Thoracic aorta (tissue), 2 donors: ENCODE measurements at regions not wholly inside any gene's neighbourhood (a gene's known extent, or its start where the extent isn't known, plus 50 kb on each side); places are given as distances from the start of the nearest gene placed in this dataset.

Experiments used
- ATAC-seq: fragments of 150-250 bp; one replicate; pipeline ENCODE4 v1.8.0; 2017; ENCODE audit warnings: low read depth; ENCODE audit not compliant: insufficient number of reproducible peaks, low FRiP score
- DNase-seq: peaks from one replicate; pipeline ENCODE4 v3.0.0-alpha.2; 2020; ENCODE audit warnings: low spot score
- H3K27ac ChIP-seq, 2 donors: fragments of 200-600 bp; sonication (generic); 1 replicate in 1 of 2; 2 replicates in 1 of 2; pipeline ENCODE4 v1.5.1; 2016; ENCODE audit warnings: mild to moderate bottlenecking in 2 of 2, moderate library complexity in 2 of 2
- H3K27me3 ChIP-seq: fragments of 200-600 bp; sonication (generic); replicated peaks from 2 replicates; pipeline ENCODE4 v1.6.0; 2016; ENCODE audit warnings: mild to moderate bottlenecking; ENCODE audit not compliant: insufficient read depth
- H3K36me3 ChIP-seq: fragments of 200-600 bp; sonication (generic); one replicate; pipeline ENCODE4 v1.5.1; 2016
- H3K4me1 ChIP-seq, 2 donors: fragments of 200-600 bp; sonication (generic); 1 replicate in 1 of 2; 2 replicates in 1 of 2; pipeline versions ENCODE4 v1.5.1 to v1.6.0; 2016; ENCODE audit warnings: low read depth in 2 of 2, mild to moderate bottlenecking in 1 of 2; ENCODE audit not compliant: control insufficient read depth in 1 of 2
- H3K4me3 ChIP-seq: fragments of 200-600 bp; sonication (generic); 2 replicates; pipeline ENCODE4 v1.5.1; 2016; ENCODE audit warnings: mild to moderate bottlenecking
- H3K9me3 ChIP-seq: fragments of 200-600 bp; sonication (generic); 2 replicates; pipeline ENCODE4 v1.5.1; 2016
- TF ChIP-seq, protein P1 (sequence below): fragments of 200-600 bp; sonication (generic); IDR thresholded peaks from one replicate; pipeline ENCODE4 v1.5.1; 2019; ENCODE audit warnings: antibody characterized with exemption

DNA sequence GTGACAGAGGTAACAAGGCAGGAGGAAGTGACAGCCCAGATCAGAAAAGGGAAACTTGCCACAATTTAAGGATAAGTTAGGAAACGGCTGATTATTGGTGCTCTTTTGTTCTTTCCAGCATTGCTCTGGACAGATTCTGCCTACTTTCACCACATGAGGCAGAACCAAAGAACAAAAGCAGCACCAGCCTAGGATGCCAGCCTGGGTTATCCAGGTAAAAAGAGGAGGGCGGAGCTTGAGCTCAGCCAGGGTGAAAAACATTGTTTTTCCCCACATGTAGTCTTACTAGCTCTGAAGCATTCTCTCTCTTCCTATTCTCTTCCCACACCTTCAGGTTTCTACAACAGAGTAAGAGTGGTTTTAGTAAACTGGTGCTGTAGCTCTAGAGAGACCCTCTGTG, 300.5 kb downstream of the TMX3 start:
- no peaks in the 10 kb centered on the region for H3K9me3 ChIP-seq
- DNase-seq (no peak), ATAC-seq (no peak)
- H3K27me3 ChIP-seq: no peaks in the 10 kb centered on the region
- no peaks in the 10 kb centered on the region for H3K36me3 ChIP-seq
- H3K4me1 ChIP-seq: no peaks in the 10 kb centered on the region
- H3K27ac ChIP-seq: no peak overlapping the region
- TF ChIP-seq, protein P1, sequence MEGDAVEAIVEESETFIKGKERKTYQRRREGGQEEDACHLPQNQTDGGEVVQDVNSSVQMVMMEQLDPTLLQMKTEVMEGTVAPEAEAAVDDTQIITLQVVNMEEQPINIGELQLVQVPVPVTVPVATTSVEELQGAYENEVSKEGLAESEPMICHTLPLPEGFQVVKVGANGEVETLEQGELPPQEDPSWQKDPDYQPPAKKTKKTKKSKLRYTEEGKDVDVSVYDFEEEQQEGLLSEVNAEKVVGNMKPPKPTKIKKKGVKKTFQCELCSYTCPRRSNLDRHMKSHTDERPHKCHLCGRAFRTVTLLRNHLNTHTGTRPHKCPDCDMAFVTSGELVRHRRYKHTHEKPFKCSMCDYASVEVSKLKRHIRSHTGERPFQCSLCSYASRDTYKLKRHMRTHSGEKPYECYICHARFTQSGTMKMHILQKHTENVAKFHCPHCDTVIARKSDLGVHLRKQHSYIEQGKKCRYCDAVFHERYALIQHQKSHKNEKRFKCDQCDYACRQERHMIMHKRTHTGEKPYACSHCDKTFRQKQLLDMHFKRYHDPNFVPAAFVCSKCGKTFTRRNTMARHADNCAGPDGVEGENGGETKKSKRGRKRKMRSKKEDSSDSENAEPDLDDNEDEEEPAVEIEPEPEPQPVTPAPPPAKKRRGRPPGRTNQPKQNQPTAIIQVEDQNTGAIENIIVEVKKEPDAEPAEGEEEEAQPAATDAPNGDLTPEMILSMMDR: no peak
- H3K4me3 ChIP-seq: no peak overlapping the region

GRCh38 chr18:68409576-68409975, 305.3 kb downstream of the TMX3 start:
- Histone ChIP-seq H3K36me3 (no peaks in the 10 kb centered on the region), H3K9me3 (no peaks in the 10 kb centered on the region), H3K4me1 (no peaks in the 10 kb centered on the region), H3K27ac (no peak overlapping the region), H3K27me3 (no peaks in the 10 kb centered on the region), H3K4me3 (no peak overlapping the region)
- TF ChIP-seq, protein P1: no peak
- DNase-seq (no peak), ATAC-seq (no peak)

- ATAC-seq: no peak
- H3K9me3 ChIP-seq: no peaks in the 10 kb centered on the region
- no peak overlapping the region for H3K4me3 ChIP-seq
- TF ChIP-seq, protein P1: no peak
- H3K27ac ChIP-seq: no peak overlapping the region
- DNase-seq: no peak
- no peaks in the 10 kb centered on the region for H3K27me3 ChIP-seq
- no peaks in the 10 kb centered on the region for H3K4me1 ChIP-seq
- no peaks in the 10 kb centered on the region for H3K36me3 ChIP-seq
Observed at GRCh38 chr18:68406761-68407160, 308.1 kb downstream of the TMX3 start.

GRCh38 chr18:68402784-68403183, 312.1 kb downstream of the TMX3 start:
- TF ChIP-seq, protein P1: no peak
- Histone ChIP-seq H3K4me1 (no peaks in the 10 kb centered on the region), H3K4me3 (no peak overlapping the region), H3K27me3 (no peaks in the 10 kb centered on the region), H3K36me3 (no peaks in the 10 kb centered on the region), H3K9me3 (no peaks in the 10 kb centered on the region), H3K27ac (no peak overlapping the region)
- no peak for ATAC-seq
- no peak for DNase-seq

DNA sequence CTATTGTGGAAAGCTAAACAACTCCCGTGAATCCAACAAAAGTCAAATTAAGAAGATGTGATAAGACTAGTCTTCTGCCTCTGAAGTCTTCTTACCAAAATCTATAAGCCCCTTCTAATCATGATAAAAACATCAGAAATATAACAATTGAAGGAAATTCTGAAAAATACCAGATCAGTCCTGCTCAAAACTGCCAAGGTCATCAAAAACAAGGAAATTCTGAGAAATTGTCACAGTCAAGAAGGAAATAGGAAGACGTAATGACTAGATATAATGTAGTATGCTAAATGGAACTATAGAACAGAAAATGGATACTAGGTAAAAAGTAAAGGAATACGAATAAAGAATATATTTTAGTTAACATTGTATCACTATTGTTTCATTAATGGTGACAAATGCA, 314.0 kb downstream of the TMX3 start:
- no peak overlapping the region for H3K27ac ChIP-seq
- TF ChIP-seq, protein P1: no peak
- H3K4me1 ChIP-seq: no peaks in the 10 kb centered on the region
- no peak overlapping the region for H3K4me3 ChIP-seq
- no peak for DNase-seq
- H3K27me3 ChIP-seq: no peaks in the 10 kb centered on the region
- H3K9me3 ChIP-seq: no peaks in the 10 kb centered on the region
- H3K36me3 ChIP-seq: no peaks in the 10 kb centered on the region
- ATAC-seq: no peak
